ENCODE measurements at regions not wholly inside any gene's neighbourhood (a gene's known extent, or its start where the extent isn't known, plus 50 kb on each side); places are given as distances from the start of the nearest gene placed in this dataset.

DNA sequence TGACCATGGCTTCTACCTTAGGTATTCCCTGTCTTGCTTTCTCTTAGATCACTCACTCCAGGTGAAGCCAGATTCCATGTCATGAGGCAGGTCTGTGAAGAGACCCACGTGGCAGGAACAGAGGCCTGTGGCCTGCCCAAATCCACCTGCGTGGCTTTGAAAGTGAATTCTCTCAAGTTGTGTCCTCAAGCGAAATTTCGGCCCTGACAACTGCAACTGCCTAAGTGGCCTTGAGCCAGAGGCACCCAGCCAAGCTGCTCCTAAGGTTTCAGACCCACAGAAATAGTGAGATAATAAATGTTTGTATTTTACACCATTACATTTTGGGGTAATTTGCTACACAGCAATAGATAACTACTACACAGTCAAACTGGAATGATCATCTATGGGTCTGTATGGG is 497.9 kb downstream of the XYLT1 start:
- TF ChIP-seq, protein P1, sequence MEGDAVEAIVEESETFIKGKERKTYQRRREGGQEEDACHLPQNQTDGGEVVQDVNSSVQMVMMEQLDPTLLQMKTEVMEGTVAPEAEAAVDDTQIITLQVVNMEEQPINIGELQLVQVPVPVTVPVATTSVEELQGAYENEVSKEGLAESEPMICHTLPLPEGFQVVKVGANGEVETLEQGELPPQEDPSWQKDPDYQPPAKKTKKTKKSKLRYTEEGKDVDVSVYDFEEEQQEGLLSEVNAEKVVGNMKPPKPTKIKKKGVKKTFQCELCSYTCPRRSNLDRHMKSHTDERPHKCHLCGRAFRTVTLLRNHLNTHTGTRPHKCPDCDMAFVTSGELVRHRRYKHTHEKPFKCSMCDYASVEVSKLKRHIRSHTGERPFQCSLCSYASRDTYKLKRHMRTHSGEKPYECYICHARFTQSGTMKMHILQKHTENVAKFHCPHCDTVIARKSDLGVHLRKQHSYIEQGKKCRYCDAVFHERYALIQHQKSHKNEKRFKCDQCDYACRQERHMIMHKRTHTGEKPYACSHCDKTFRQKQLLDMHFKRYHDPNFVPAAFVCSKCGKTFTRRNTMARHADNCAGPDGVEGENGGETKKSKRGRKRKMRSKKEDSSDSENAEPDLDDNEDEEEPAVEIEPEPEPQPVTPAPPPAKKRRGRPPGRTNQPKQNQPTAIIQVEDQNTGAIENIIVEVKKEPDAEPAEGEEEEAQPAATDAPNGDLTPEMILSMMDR (IDR thresholded peaks at IDR 0.05): no peak
- no peak for TF ChIP-seq ZFX (IDR thresholded peaks at IDR 0.05; ENCODE audit: borderline replicate concordance)
